Thyroid gland (tissue), 4 donors: ENCODE measurements at regions not wholly inside any gene's neighbourhood (a gene's known extent, or its start where the extent isn't known, plus 50 kb on each side); places are given as distances from the start of the nearest gene placed in this dataset.

Source experiments
- POLR2A ChIP-seq, 2 donors: fragments of 450-650 bp; IDR thresholded peaks; one replicate each; pipeline ENCODE4 v1.6.1; 2017; ENCODE audit warnings: antibody characterized with exemption in 2 of 2, mild to moderate bottlenecking in 2 of 2, moderate library complexity in 1 of 2
- TF ChIP-seq, protein P1 (sequence below), 6 experiments: fragments of 200-600 bp in 3 of 6; fragments of 450-650 bp in 3 of 6; sonication (generic) in 3 of 6; IDR thresholded peaks; one replicate each; pipeline ENCODE4 v1.5.1; 2016 to 2019; ENCODE audit warnings: antibody characterized with exemption in 6 of 6, mild to moderate bottlenecking in 2 of 6, inconsistent platforms in 1 of 6, moderate library complexity in 1 of 6

DNA sequence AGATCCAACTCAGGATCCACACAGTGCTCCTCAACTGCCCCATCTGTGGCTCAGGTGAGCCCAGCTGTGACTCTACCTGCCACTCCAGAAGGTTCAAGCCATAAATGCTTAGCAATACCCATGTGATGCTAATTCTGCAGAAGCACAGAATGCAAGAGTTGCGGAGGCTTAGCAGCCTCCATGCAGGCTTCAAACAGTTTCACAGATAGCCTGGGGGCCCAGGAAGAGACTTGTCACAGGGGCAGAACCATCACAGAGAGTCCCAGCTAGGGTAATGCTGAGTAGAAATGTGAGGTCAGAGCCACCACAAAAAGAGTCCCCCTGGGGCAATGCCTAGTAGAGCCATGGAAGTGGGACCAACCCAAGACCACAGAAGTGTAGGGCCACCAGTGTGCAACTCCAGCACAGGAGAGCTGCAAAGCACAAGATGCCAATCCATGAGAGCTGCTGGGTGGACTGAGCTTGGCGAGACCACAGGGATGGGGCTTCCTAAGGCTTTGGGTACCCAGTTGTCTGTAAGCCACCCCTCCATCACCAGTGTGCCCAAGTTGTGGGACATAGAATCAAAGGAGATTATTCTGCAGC, 283.9 kb downstream of the UBE3D start:
- TF ChIP-seq POLR2A (IDR thresholded peaks at IDR 0.05): no peak
- TF ChIP-seq, protein P1, sequence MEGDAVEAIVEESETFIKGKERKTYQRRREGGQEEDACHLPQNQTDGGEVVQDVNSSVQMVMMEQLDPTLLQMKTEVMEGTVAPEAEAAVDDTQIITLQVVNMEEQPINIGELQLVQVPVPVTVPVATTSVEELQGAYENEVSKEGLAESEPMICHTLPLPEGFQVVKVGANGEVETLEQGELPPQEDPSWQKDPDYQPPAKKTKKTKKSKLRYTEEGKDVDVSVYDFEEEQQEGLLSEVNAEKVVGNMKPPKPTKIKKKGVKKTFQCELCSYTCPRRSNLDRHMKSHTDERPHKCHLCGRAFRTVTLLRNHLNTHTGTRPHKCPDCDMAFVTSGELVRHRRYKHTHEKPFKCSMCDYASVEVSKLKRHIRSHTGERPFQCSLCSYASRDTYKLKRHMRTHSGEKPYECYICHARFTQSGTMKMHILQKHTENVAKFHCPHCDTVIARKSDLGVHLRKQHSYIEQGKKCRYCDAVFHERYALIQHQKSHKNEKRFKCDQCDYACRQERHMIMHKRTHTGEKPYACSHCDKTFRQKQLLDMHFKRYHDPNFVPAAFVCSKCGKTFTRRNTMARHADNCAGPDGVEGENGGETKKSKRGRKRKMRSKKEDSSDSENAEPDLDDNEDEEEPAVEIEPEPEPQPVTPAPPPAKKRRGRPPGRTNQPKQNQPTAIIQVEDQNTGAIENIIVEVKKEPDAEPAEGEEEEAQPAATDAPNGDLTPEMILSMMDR (IDR thresholded peaks at IDR 0.05): no peak
